SK-N-SH treated with all-trans-retinoic acid at 6 μM for 48 hours (cell line): ENCODE measurements at regions not wholly inside any gene's neighbourhood (a gene's known extent, or its start where the extent isn't known, plus 50 kb on each side); places are given as distances from the start of the nearest gene placed in this dataset.

Source experiments
- ATAC-seq: fragments of 200-7000 bp; cut with Tn5 transposase; 3 replicates; pipeline ENCODE4 v1.9.1; 2020; ENCODE audit warnings: mild to moderate bottlenecking, moderate library complexity
- BACH2 ChIP-seq: fragments of 250-450 bp; sonication (Bioruptor Pico); IDR thresholded peaks from 2 replicates; pipeline ENCODE4 v1.9.0; 2021; ENCODE audit warnings: mild to moderate bottlenecking, borderline replicate concordance
- CREB5 ChIP-seq: fragments of 250-450 bp; sonication (Bioruptor Pico); IDR thresholded peaks from 2 replicates; pipeline ENCODE4 v1.5.1; 2020; ENCODE audit warnings: low read depth, mild to moderate bottlenecking, moderate library complexity
- CSDC2 ChIP-seq: fragments of 250-450 bp; sonication (Bioruptor Pico); IDR thresholded peaks from 2 replicates; pipeline ENCODE4 v1.5.0; 2020; ENCODE audit warnings: mild to moderate bottlenecking, moderate library complexity
- CSRNP3 ChIP-seq: fragments of 250-450 bp; sonication (Bioruptor Pico); IDR thresholded peaks from 2 replicates; pipeline ENCODE4 v1.5.1; 2021; ENCODE audit warnings: mild to moderate bottlenecking, moderate library complexity
- ESRRG ChIP-seq: fragments of 250-450 bp; sonication (Bioruptor Pico); IDR thresholded peaks from 2 replicates; pipeline ENCODE4 v1.6.1; 2021; ENCODE audit warnings: mild to moderate bottlenecking
- GLIS3 ChIP-seq: fragments of 250-450 bp; sonication (Bioruptor Pico); IDR thresholded peaks from 2 replicates; pipeline ENCODE4 v1.5.0; 2020; ENCODE audit warnings: mild to moderate bottlenecking, moderate library complexity
- ISL1 ChIP-seq: fragments of 250-450 bp; sonication (Bioruptor Pico); IDR thresholded peaks from 2 replicates; pipeline ENCODE4 v2.1.2; 2022; ENCODE audit warnings: mild to moderate bottlenecking, moderate library complexity
- PATZ1 ChIP-seq: fragments of 250-450 bp; sonication (Bioruptor Pico); IDR thresholded peaks from 2 replicates; pipeline ENCODE4 v1.8.0; 2020; ENCODE audit warnings: mild to moderate bottlenecking, moderate library complexity, borderline replicate concordance
- POU6F1 ChIP-seq: fragments of 250-450 bp; sonication (Bioruptor Pico); IDR thresholded peaks from 2 replicates; pipeline ENCODE4 v1.8.0; 2021; ENCODE audit warnings: low read depth, mild to moderate bottlenecking, moderate library complexity, borderline replicate concordance
- PPARA ChIP-seq: fragments of 250-450 bp; sonication (Bioruptor Pico); IDR thresholded peaks from 2 replicates; pipeline ENCODE4 v1.5.0; 2020; ENCODE audit warnings: mild to moderate bottlenecking, borderline replicate concordance
- RARB ChIP-seq: fragments of 250-450 bp; sonication (Bioruptor Pico); IDR thresholded peaks from 2 replicates; pipeline ENCODE4 v1.8.0; 2021; ENCODE audit warnings: mild to moderate bottlenecking, moderate library complexity
- SNAI2 ChIP-seq: fragments of 250-450 bp; sonication (Bioruptor Pico); IDR thresholded peaks from 2 replicates; pipeline ENCODE4 v1.5.0; 2020; ENCODE audit warnings: mild to moderate bottlenecking, moderate library complexity
- TCF4 ChIP-seq: fragments of 250-450 bp; sonication (Bioruptor Pico); IDR thresholded peaks from 2 replicates; pipeline ENCODE4 v1.8.0; 2021; ENCODE audit warnings: mild to moderate bottlenecking, moderate library complexity, borderline replicate concordance
- TOX ChIP-seq: fragments of 250-450 bp; sonication (Bioruptor Pico); IDR thresholded peaks from 2 replicates; pipeline ENCODE4 v1.8.0; 2021; ENCODE audit warnings: mild to moderate bottlenecking, moderate library complexity, borderline replicate concordance
- TSHZ2 ChIP-seq: fragments of 250-450 bp; sonication (Bioruptor Pico); IDR thresholded peaks from 2 replicates; pipeline ENCODE4 v1.5.0; 2020; ENCODE audit warnings: mild to moderate bottlenecking, moderate library complexity
- ZC3H10 ChIP-seq: fragments of 250-450 bp; sonication (Bioruptor Pico); IDR thresholded peaks from 2 replicates; pipeline ENCODE4 v1.5.1; 2021; ENCODE audit warnings: mild to moderate bottlenecking, moderate library complexity
- ZFP30 ChIP-seq: fragments of 450-650 bp; formaldehyde crosslinking; IDR thresholded peaks from 2 replicates; pipeline ENCODE4 v1.5.0; 2022; ENCODE audit warnings: mild to moderate bottlenecking, moderate library complexity
- ZNF565 ChIP-seq: fragments of 450-650 bp; formaldehyde crosslinking; conservative IDR thresholded peaks from 2 replicates; pipeline ENCODE4 v1.5.0; 2020; ENCODE audit warnings: low read depth, mild to moderate bottlenecking, moderate library complexity

GRCh38 chr10:108014902-108015177, 850.3 kb upstream of the SORCS1 start:
- TF ChIP-seq POU6F1 (CRISPR knock-in tag) (no peak), SNAI2 (CRISPR knock-in tag) (no peak), TSHZ2 (no peak)

GRCh38 chr10:108014145-108014901, 849.8 kb upstream of the SORCS1 start:
- TF ChIP-seq BACH2 (CRISPR knock-in tag) (no peak), POU6F1 (CRISPR knock-in tag) (no peak)
- no peak for ATAC-seq

More at GRCh38 chr10:108014902-108015177, 850.3 kb upstream of the SORCS1 start:
- ATAC-seq, result no peak

GRCh38 chr10:108005627-108006026, 841.1 kb upstream of the SORCS1 start:
- no peak for ATAC-seq
- TF ChIP-seq ISL1, result no peak
- no peak for TF ChIP-seq TCF4 (CRISPR knock-in tag)
- no peak for TF ChIP-seq POU6F1 (CRISPR knock-in tag)
- no peak for TF ChIP-seq TSHZ2
- TF ChIP-seq ZC3H10, result no peak
- no peak for TF ChIP-seq PATZ1 (CRISPR knock-in tag)
- no peak for TF ChIP-seq CSRNP3 (CRISPR knock-in tag)
- no peak for TF ChIP-seq CREB5
- no peak for TF ChIP-seq GLIS3
- no peak for TF ChIP-seq SNAI2 (CRISPR knock-in tag)
- no peak for TF ChIP-seq PPARA (CRISPR knock-in tag)
- TF ChIP-seq RARB (CRISPR knock-in tag), result no peak
- no peak for TF ChIP-seq ESRRG
- TF ChIP-seq CSDC2 (CRISPR knock-in tag), result no peak
- no peak for TF ChIP-seq ZNF565 (CRISPR knock-in tag)
- no peak for TF ChIP-seq ZFP30 (CRISPR knock-in tag)
- no peak for TF ChIP-seq TOX (CRISPR knock-in tag)
- TF ChIP-seq, all 23 proteins: peak for 0
